DMS153 treated with DMSO at 0.1 percent for 48 hours (cell line): ENCODE measurements at regions not wholly inside any gene's neighbourhood (a gene's known extent, or its start where the extent isn't known, plus 50 kb on each side); places are given as distances from the start of the nearest gene placed in this dataset.

Experiments
- DNase-seq: peaks from one replicate; lab custom pipeline; 2025; ENCODE audit not compliant: unreplicated experiment; lab: John Stamatoyannopoulos, UW

- no peak for DNase-seq
Measured at GRCh38 chr14:97336179-97336578, 539.0 kb downstream of the VRK1 start.

- DNase-seq = no peak
Measured at GRCh38 chr14:97336816-97337215, 539.6 kb downstream of the VRK1 start.

GRCh38 chr14:97337267-97337666 lies 540.1 kb downstream of the VRK1 start:
- no peak for DNase-seq

GRCh38 chr14:97337670-97338069 lies 540.5 kb downstream of the VRK1 start:
- no peak for DNase-seq

- no peak for DNase-seq
Measured at GRCh38 chr14:97344666-97345065, 547.5 kb downstream of the VRK1 start.

GRCh38 chr14:97346675-97347074 lies 549.5 kb downstream of the VRK1 start:
- DNase-seq = no peak

- no peak for DNase-seq
Measured at GRCh38 chr14:97349463-97349862, 552.3 kb downstream of the VRK1 start.

- no peak for DNase-seq
Measured at GRCh38 chr14:97349946-97350345, 552.8 kb downstream of the VRK1 start.

- DNase-seq = no peak
Measured at GRCh38 chr14:97350415-97350814, 553.2 kb downstream of the VRK1 start.

GRCh38 chr14:97350894-97351731 lies 553.9 kb downstream of the VRK1 start:
- DNase-seq = no peak

GRCh38 chr14:97353102-97353501 lies 555.9 kb downstream of the VRK1 start:
- DNase-seq = no peak

GRCh38 chr14:97354119-97354722 lies 557.0 kb downstream of the VRK1 start:
- no peak for DNase-seq

GRCh38 chr14:97359341-97359740 lies 562.2 kb downstream of the VRK1 start:
- peak; percentile 11 for DNase-seq

- no peak for DNase-seq
Measured at GRCh38 chr14:97361181-97361580, 564.0 kb downstream of the VRK1 start.

GRCh38 chr14:97361958-97362357 lies 564.8 kb downstream of the VRK1 start:
- DNase-seq = no peak

GRCh38 chr14:97366400-97366799 lies 569.2 kb downstream of the VRK1 start:
- no peak for DNase-seq

- no peak for DNase-seq
Measured at GRCh38 chr14:97367278-97367677, 570.1 kb downstream of the VRK1 start.

GRCh38 chr14:97368049-97368448 lies 570.9 kb downstream of the VRK1 start:
- no peak for DNase-seq

- DNase-seq = no peak
Measured at GRCh38 chr14:97368900-97369564, 571.9 kb downstream of the VRK1 start.

- DNase-seq = no peak
Measured at GRCh38 chr14:97369901-97370300, 572.7 kb downstream of the VRK1 start.

GRCh38 chr14:97376310-97376709 lies 579.1 kb downstream of the VRK1 start:
- DNase-seq = no peak

- DNase-seq = no peak
Measured at GRCh38 chr14:97377550-97377949, 580.4 kb downstream of the VRK1 start.
